ENCODE measurements at regions not wholly inside any gene's neighbourhood (a gene's known extent, or its start where the extent isn't known, plus 50 kb on each side); places are given as distances from the start of the nearest gene placed in this dataset.

GRCh38 chr5:8857051-8857450 lies 688.8 kb downstream of the SEMA5A start:
- DNase-seq (ENCODE audit: insufficient read length, low spot score) (no peak), FAIRE-seq (no peak)
- TF ChIP-seq CTCF (IDR thresholded peaks at IDR 0.05; ENCODE audit: insufficient read depth, missing control alignments), result no peak

GRCh38 chr5:8861764-8862163 lies 684.1 kb downstream of the SEMA5A start:
- FAIRE-seq (no peak), DNase-seq (ENCODE audit: insufficient read length, low spot score) (no peak)
- TF ChIP-seq CTCF (IDR thresholded peaks at IDR 0.05; ENCODE audit: insufficient read depth, missing control alignments), result no peak

- DNase-seq (ENCODE audit: insufficient read length, low spot score) (no peak), FAIRE-seq (no peak)
- no peak for TF ChIP-seq CTCF (IDR thresholded peaks at IDR 0.05; ENCODE audit: insufficient read depth, missing control alignments)
Observed at GRCh38 chr5:8864053-8864452, 681.8 kb downstream of the SEMA5A start.

- FAIRE-seq (no peak), DNase-seq (ENCODE audit: insufficient read length, low spot score) (no peak)
- TF ChIP-seq CTCF (IDR thresholded peaks at IDR 0.05; ENCODE audit: insufficient read depth, missing control alignments), result no peak
Observed at GRCh38 chr5:8865266-8865665, 680.6 kb downstream of the SEMA5A start.

GRCh38 chr5:8865686-8866374 lies 680.0 kb downstream of the SEMA5A start:
- no peak for FAIRE-seq
- no peak for TF ChIP-seq CTCF (IDR thresholded peaks at IDR 0.05; ENCODE audit: insufficient read depth, missing control alignments)
- no peak for DNase-seq (ENCODE audit: insufficient read length, low spot score)

GRCh38 chr5:8868283-8868682 lies 677.6 kb downstream of the SEMA5A start:
- FAIRE-seq, result no peak

More at GRCh38 chr5:8868283-8868682, 677.6 kb downstream of the SEMA5A start:
- no peak for TF ChIP-seq CTCF (IDR thresholded peaks at IDR 0.05; ENCODE audit: insufficient read depth, missing control alignments)
- no peak for DNase-seq (ENCODE audit: insufficient read length, low spot score)

Measured in D721Med (cell line).